Stimulated activated CD4-positive, alpha-beta T cell treated with anti-CD3 and anti-CD28 coated beads, TNF-alpha, amount 100 ng/mL, for 24 hours (primary cell): ENCODE measurements at regions not wholly inside any gene's neighbourhood (a gene's known extent, or its start where the extent isn't known, plus 50 kb on each side); places are given as distances from the start of the nearest gene placed in this dataset.

ENCODE experiments used
- DNase-seq, 3 experiments: peaks; one replicate each; pipeline ENCODE4 v3.0.0-alpha.2; 2020; ENCODE audit warnings: low read depth in 3 of 3

DNA sequence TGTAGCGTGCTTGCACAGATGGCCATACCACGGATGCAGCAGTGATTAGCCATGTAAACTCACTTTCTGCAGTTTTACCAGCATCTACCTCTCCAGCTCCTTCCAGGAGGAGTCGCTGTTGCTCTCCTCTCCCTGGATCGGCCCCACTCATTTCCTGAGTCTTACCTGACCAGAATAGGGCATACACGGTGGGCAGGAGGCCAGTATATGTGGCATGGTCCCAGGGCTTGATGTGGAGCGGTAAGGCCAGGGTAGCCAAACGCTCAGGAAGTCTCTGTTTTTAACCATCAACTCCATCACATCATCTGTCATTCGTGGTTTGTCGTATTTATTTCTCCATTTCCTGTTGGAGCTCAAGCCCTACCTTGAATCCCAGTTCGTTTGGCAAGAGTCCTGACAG, 163.4 kb upstream of the USP24 start:
- peak in 1 of 3 experiments; percentile 28 for DNase-seq

DNA sequence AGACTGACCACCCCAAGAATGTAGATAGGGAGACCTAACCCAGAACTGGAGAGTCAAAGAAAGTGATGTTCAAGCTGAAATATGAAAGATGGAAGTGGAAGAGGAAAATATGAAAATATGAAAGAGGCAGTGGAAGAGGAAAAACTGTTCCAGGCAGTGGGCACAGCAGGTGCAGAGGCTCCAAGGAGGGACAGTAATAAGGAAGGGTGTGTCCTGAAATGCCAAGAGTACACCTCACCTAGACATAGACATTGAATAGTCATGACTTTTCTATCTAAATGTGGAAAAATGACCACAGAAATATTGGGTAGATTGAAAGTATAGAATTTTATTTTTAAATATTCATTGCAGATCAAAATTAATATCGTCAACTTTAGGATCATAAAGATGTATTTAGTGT, 161.7 kb upstream of the USP24 start:
- no peak for DNase-seq

DNA sequence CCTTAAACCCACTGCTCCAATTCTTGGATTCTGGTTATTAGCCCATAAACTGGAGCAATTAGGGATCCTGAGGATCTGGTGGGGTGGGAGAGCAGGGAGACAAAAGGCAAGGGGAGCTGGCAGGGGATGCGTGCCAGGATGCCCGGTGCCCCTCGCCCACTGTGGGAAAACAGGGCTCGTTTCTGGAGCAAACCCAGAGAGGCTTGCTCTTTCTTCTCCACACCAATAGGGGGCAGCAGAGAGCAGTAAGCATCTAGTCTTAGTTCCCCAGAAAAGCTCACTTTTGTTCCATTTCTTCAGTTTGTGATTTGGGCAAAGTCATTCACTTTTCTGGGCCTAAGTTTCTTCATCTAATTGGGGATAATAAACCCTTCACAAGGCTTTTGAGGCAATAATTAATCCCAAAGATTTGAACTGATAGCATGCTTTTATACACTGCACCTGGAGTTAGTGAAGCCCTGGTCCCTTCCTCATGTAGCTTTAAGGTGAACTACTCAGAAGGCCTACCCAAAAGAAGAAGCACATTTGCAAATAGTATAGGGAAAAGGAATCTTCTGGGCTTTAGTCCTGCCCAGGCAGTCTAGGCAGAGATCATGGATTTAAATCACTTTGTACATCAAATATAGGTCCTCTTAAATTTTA, 160.6 kb upstream of the USP24 start:
- peak in 1 of 3 experiments; percentile 6 for DNase-seq

DNA sequence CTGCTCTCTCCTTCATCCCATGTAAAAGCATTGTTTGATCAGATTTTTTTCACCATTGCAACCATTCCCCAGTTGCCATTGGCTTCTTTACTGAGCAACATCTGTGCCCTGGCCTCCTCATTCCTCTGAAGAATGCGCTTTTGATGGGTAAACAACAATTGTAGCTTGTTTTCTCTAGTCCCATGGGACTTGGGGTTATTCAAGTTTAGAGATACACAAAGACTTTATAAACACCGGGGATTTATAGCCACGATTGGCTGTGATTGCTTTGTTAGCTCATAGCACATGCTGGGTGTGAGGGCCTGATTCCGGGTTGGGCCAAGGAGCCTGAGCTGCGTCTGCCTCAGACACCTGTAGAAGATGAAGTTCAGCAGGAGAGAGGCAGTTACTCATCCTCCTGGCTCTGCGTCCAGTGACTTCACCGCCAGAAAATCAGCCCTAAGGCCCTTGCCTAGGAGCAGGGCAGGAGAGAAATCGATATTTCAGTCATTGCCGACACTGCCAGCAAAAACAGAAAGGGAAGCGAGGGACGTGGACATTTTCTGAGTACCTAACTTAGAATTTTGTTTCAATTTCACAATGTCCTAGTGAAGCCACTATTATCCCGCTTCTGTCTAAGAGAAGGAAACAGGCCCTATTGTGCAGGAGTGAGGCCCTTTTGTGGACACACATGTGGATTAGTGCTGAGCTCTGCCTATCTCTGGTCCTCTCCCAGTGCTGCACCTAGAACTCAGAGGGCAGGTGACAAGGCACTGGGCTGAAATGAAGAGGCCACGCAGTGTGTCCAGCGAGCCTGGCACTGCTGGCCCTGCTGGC, 159.8 kb upstream of the USP24 start:
- DNase-seq = no peak

DNA sequence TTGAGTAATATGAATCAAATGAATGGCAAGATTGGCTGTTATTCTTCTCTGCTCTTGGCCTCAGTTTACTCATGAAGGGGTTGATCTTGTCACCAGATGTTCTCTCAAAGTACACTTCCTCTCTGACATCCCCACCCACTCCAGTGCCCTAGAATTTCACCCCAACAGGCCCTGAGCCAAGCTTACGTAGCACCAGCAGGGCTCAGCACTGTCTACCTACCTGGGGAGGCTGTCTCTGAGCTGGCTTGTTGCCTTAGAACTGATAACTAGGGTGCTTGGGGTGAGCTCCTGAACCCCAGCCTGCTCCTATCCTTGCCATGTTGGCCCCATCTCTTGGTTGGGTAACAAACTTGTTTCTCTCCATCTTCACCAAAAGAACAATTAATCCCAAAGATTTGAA, 159.1 kb upstream of the USP24 start:
- DNase-seq = no peak

DNA sequence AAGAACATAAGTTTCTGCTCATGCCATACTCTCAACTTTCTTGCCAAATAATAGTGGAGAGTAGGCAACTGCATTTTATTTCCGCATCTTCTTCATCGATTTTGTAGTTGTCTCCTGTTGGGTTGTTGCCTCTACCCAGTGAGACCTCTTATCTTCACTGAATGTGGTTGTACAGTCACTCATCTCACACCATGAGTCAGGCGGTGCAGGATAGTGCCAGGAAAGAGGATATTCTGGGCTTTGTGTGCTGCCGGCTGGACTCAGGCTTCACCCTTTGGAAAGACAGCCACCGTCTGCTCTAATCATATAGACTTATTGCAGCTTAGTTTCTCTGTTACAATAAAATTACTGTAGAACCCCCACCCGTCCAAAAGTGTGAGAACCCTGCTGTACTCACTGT, 154.3 kb upstream of the USP24 start:
- DNase-seq = no peak

DNA sequence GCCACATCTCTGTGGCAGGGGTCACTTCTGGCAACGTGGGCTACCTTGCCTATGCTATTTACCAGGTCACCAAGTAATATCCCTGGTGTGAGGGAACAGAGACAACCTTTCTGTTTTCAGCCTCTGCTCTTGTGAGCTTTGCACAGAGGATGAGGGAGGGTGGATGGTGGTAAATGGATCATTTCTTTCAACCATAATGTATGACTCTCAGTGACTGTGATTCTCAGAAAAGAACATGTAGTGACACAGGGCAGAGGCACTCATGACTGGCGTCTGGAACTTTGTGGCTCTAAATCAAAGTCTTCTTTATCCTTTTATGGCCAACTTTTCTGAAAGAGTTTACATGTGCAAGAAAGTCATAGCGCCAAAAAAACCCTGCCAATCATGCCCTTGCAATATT, 153.5 kb upstream of the USP24 start:
- no peak for DNase-seq

DNA sequence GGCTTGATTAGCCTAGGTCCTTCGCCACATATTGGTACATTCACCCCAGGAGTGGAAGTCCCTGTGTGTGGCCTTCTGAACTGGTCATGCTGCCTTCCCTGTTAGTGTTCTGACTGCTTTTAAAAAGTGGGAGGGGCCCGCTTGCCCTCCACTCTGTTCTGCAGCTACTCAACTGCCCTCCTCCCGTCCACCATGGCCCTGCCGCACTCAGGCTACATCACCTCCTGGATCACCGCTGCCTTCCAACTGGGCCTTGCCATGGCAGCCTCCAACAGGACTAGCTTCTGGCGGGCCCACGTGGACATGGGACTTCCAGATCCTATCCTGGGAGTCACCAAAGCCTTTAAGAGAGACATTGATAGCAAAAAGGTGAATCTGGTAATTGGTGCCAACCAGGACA, 152.1 kb upstream of the USP24 start:
- no peak for DNase-seq

DNA sequence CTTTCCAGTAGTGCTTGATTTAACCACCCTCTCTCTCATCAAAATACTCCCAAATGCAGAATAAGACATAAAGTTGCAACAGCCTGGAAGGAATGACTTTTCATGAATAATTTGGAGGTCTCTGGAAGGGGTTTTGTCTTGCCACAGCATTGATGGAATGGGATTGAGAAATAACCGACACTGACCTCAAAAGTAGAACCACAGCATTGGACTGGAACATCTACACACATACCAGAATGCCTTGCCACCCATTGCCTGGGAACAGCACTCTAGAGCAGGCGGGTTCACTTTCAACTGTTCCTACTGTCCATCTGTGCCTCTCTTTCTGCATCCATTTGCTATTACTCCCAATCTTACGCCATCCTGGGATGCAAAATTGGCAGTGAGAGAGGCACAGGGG, 149.1 kb upstream of the USP24 start:
- DNase-seq = no peak

DNA sequence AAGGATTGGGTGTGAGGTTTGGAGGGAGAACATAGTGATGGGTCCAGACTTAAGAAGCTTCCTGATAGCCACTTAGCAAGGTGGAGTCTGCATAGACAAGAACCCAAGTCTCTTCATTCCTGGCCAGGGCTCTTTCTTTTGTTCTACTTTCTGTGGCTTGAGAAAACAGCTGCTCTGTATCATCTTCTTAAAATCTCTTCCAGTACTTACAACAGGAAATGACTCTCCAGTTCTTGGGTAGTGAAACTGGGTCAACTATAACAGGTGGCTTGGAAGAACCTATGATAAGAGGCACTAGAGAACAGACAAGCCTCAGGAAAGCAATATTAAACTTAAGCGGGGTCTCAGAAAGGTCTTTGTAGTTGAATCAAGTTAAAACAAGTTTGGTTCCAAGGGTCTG, 148.1 kb upstream of the USP24 start:
- no peak for DNase-seq

DNA sequence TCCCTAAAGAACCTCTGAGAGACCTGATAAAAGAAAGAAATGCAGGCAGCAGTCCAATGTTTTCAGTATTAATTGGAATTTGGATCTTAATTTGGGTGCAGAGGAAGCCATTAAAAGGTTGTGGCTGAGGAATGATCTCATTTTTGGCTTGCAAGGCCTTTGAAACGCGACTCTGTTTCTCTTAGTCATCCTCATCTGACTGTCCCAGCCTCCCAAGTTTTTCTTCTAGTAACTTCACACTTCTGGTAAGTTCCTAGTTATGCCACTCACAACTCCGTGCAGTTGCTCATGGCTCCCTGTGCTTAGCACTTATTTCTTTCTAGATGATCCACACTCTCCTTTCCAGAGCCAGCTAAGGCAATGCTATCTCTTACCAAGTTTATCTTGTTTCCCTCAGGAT, 147.4 kb upstream of the USP24 start:
- no peak for DNase-seq

DNA sequence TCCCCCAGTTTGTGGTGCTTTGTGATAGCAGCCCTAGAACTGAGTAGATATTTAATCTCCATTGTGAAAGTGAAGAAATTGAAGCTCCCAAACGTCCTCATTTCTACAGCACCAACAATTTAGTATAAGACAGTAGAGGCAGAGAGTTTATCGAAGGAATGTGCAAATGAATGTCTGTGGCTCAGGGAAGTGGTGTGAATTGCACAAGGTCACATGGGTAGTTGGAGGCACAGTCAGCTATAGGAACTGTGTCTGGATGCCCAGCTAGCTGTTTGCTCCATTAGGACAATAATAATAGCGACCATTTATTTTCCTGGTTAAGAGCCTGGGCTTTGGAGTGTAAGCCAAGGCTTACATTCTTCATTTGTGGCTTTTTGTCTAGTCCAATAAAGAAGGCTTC, 144.4 kb upstream of the USP24 start:
- DNase-seq = no peak

DNA sequence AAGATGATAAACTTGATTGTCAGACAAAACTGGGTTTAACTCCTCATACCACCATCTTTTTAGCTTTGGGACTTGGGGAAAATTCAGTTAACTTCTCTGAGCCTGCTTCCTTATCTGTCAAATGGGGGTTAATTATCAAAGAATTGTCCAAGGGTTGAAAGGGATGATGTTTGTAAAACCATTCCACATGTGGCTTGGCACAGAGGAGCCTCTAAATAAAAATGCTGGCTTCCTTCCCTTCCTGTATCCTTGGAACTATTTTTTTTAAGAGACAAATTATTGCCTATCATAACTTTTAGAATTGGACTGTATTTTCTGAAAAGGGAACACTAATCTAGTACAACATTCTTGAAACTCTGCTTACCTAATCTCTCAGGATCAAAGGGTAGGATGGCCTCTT, 143.4 kb upstream of the USP24 start:
- no peak for DNase-seq

DNA sequence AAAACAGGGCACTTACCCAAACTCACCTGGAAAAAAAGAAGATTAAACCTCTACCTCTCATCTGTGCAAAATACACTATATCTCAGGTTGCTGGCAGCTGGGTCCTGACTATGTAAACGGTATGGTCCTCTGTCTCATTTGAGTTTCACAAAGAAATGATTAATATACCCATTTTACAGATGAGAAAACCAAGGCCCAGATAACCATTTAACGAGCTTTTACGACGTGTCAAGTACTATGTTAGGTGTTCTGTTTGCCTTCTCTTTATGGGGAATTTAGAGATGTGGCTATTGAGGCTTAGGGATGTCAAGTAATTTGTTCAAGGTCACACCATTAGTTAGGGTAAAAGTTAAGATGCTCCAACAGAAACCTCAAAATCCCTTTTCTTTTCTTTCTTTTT, 140.4 kb upstream of the USP24 start:
- DNase-seq = no peak

DNA sequence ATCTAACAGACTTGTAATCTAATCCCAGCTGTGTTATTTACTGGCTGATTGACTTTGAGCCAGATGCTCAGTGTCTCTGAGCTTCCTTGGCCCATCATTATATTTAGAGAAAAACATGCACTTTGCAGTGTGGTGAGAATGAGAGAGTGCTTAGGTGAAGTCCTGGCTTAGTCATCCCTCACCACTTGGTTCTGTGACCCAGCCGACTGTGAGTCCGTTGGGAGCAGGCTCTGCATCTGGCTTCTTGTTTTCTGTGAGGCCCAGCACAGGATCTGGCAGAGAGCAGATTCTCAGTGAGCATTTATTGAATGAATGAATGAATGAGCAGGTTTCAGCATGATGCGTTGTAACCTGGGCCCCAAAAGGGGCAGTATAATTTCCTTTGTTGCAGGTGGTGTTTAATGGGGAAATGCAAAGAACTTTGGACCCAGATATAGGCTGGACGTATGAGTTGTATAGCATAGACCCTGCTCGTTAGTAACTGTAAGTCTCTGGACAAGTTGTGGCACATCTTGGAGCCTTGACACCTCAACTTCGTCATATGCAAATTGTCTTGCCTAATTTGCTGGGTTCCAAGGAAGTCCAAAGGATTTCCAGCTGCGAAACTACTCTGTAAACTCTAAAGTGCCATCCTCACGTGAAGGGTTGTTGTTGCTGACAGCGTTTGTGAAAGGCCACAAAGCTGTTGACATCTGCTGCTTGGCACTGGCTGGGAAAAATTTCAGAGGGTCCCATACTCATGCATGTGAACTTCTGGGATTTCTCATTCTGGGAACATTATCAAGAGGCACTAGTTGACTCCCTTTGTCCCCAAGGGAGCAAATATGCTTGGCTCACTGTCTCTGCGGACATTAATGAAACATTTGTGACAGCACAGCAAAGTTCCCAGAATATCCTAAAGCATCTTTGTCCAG, 138.8 kb upstream of the USP24 start:
- no peak for DNase-seq

DNA sequence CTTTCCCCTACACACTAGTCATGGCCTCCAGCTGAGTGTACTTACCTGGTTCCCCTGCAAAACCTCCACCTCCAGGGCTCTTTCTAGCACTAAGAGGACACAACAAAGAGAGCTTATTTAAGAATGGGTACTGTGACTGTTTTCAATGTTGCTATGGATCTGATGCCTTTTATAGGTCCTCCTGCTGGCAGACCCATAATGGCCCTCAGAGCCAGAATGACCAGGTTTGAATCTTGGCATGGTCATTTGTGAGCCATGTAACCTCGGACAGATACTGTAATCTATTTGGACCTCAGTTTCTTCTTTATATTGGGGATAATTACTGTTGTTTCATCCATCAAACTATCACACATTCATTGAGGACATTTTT, 137.6 kb upstream of the USP24 start:
- DNase-seq = no peak

DNA sequence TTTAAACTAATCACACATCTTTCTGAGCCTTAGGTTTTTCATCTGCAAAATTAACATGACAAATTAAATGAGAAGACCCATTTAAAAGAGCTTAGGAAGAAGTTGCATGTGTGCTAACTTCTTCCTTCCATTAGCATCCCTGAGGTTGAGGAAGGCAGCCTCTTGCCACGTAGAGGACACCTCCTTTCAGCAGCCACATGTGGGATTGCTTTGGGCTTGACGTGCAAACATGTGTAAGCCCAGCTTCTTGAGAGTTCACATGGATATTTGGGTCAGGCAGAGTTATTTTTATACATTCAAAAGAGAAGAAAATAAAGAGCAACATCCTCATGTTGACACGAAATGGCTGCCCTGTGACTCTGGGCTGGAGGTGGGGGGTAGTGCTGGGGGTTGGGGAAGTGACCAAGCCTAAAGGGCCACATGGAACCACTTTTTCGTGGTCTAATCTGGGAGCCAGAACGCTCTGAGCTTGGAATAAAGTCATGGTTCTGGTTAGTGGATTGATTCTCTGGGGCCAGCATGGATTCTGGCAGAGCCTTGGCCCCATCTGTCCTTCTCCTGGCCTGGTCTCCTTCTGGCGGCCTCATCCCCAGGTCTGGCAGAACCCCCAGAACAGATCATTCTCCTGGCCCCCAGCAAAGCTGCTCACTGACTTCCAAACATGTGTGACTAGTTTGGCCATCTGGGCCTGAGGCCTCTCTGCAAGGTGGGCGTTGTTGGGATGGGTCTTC, 137.1 kb upstream of the USP24 start:
- DNase-seq = no peak

DNA sequence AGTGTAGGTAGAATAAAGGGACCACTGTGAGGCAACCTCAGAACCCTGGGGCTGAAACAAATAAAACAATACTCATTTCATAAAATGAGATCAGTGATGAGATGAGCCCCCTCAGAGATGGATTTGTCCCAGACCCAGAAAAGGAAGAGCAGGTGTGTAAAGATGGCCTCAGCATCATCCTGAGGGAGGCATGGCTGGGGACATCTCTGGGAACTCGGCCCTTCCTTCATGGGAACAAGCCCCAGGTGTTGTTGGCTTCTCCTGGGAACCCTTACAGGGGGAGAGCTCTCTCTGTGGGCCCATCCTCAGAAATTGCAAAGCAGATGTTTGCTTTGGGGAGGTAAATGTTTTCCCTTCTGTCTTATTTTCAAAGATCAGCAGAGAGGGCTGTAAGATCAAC, 133.2 kb upstream of the USP24 start:
- DNase-seq = no peak

DNA sequence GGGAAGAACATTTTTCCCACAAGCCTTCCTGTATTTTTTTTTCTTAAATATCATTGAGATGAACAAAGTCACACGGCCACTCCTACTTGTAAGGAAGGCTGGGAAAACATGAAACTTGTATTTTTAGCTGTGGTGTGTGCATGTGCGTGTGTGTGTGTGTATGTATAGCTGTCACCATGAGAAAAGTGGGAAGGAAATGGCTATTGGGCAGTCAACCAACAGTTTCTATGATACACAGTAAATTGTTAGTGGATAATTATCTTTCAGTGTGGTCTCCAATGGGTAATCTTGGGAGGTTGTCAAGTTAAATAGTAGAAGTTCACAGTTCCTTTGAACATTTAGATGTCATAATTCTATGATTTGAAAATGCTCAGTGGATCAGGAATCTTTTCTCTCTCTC, 132.7 kb upstream of the USP24 start:
- DNase-seq = no peak

DNA sequence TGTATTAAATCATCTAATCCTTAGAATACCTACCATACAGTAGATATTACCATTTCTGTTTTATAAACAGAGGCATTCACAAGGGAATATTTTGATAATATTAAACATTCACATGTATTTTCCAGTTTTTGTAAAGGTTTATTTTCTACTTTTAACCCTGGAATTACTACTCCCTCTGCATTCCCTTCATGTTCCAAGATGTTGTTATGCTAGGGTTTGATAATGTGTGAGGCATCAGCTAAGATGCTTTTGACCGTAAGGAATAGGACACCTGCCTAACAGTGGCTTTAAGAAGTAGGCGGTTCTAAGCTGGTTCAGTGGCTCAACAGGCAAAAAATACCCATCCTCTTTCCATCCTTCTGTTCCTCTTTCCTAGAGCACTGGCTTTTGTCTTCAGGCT, 131.9 kb upstream of the USP24 start:
- DNase-seq = no peak

DNA sequence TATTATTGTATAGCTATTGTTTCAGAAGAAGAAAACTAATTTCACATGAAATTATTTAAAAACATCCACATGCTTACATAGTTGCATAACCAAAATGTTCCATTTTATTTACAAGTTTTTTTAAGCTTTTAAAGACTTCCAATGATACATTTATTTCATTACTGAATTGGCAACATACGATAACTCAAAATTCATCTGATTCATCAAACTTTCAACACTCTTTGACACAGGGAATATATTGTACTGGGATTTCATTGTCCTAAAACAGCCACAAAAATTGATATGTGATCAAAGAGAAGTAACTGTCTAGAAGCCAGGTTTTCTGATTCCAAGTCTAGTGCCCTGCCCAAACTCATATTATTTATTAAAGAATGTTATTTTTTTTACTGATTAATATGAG, 131.4 kb upstream of the USP24 start:
- no peak for DNase-seq

DNA sequence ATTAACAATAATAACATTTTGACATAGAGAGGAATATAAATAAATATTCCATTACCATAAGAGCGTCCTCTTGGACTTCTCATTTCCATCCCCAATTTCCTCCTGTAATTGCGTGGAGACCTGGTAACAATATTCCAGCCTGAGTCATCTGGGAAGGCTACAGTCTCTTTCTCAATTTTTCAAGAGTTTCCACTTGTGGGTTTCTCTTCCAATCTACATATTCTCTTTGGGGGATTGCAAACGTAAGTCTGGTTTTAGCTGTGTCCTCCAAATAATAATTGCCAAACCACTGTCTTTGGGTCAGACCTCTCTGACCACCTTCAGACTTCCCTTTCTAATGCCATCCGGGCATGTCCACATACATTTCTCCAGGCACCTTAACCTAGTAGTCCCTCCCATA, 124.5 kb upstream of the USP24 start:
- DNase-seq = no peak
